Loucy (cell line): ENCODE measurements at regions not wholly inside any gene's neighbourhood (a gene's known extent, or its start where the extent isn't known, plus 50 kb on each side); places are given as distances from the start of the nearest gene placed in this dataset.

ENCODE experiments used
- H2AFZ ChIP-seq: fragments of 200-600 bp; sonication (generic); 2 replicates; pipeline ENCODE4 v1.6.0; 2016; ENCODE audit warnings: antibody characterized with exemption, mild to moderate bottlenecking, low read length, moderate library complexity
- H3F3A ChIP-seq: fragments of 200-600 bp; 2 replicates; pipeline ENCODE4 v1.6.0; 2016; ENCODE audit warnings: antibody characterized with exemption, low read depth, mild to moderate bottlenecking
- H3K27me3 ChIP-seq: fragments of 200-600 bp; sonication (generic); 2 replicates; pipeline ENCODE4 v1.6.1; 2014; ENCODE audit warnings: low read length, mild to moderate bottlenecking; ENCODE audit not compliant: insufficient read depth, poor library complexity, severe bottlenecking
- H3K36me3 ChIP-seq: fragments of 200-600 bp; sonication (generic); 2 replicates; pipeline ENCODE4 v1.6.1; 2016; ENCODE audit warnings: low read length; ENCODE audit not compliant: insufficient read depth
- H3K4me1 ChIP-seq: fragments of 200-600 bp; sonication (generic); 2 replicates; pipeline ENCODE4 v1.5.1; 2014; ENCODE audit warnings: low read length, mild to moderate bottlenecking; ENCODE audit not compliant: insufficient read depth, poor library complexity, severe bottlenecking
- H3K4me2 ChIP-seq: fragments of 200-600 bp; sonication (generic); 2 replicates; pipeline ENCODE4 v1.6.0; 2014; ENCODE audit warnings: antibody characterized with exemption, low read length, low read depth, mild to moderate bottlenecking; ENCODE audit not compliant: poor library complexity, severe bottlenecking
- H3K4me3 ChIP-seq: fragments of 200-600 bp; sonication (generic); 2 replicates; pipeline ENCODE4 v1.5.1; 2014; ENCODE audit warnings: low read length, mild to moderate bottlenecking, mixed read lengths; ENCODE audit not compliant: poor library complexity, severe bottlenecking
- H3K79me2 ChIP-seq: fragments of 200-600 bp; sonication (generic); 2 replicates; pipeline ENCODE4 v1.6.1; 2014; ENCODE audit warnings: low read length; ENCODE audit not compliant: insufficient read depth
- H3K9ac ChIP-seq: fragments of 200-600 bp; sonication (generic); 2 replicates; pipeline ENCODE4 v1.6.0; 2014; ENCODE audit warnings: mild to moderate bottlenecking, low read depth, low read length, moderate library complexity; ENCODE audit not compliant: poor library complexity, severe bottlenecking
- H3K9me2 ChIP-seq: fragments of 200-600 bp; sonication (generic); replicated peaks from 2 replicates; pipeline ENCODE4 v1.6.1; 2016; ENCODE audit warnings: low read depth, low read length, mixed read lengths
- H3K9me3 ChIP-seq: fragments of 200-600 bp; sonication (generic); 2 replicates; pipeline ENCODE4 v1.6.1; 2014; ENCODE audit warnings: mild to moderate bottlenecking, antibody characterized with exemption, low read length, low read depth; ENCODE audit not compliant: insufficient read depth
- H4K20me1 ChIP-seq: fragments of 200-600 bp; sonication (generic); 2 replicates; pipeline ENCODE4 v1.6.0; 2014; ENCODE audit warnings: antibody characterized with exemption, low read length, mild to moderate bottlenecking; ENCODE audit not compliant: insufficient read depth, poor library complexity, severe bottlenecking
- EZH2phosphoT487 ChIP-seq: fragments of 200-600 bp; IDR thresholded peaks from 2 replicates; pipeline ENCODE4 v1.6.1; 2018; ENCODE audit warnings: antibody characterized with exemption, mild to moderate bottlenecking, moderate library complexity, borderline replicate concordance
- TF ChIP-seq, protein P1 (sequence below): fragments of 200-600 bp; sonication (generic); conservative IDR thresholded peaks from 2 replicates; pipeline ENCODE4 v1.5.1; 2014; ENCODE audit warnings: mild to moderate bottlenecking, antibody characterized with exemption, low read length

DNA sequence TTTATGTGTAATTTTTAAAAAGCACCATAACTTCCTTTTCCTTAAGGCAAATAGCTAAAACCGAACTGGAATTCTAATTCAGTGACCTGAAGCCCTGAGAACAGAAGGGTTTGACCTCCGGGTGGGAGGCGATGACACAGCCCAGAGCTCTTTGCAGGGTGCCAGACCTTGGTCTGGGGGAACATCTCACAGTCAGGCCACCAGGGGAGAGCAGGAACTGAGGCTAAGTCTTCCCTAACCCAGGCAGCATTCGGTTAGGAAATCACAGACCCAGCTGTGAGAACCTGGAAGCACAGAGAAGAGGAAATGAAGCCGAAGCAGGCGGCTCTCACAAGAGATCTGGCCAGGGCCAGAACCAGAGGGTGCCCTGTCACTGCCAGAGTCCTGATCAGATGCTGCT lies 444.8 kb downstream of the TTLL7 start:
- Histone ChIP-seq H3K4me2 (no peak overlapping the region), H3K9me2 (no peaks in the 10 kb centered on the region), H3K9ac (no peak overlapping the region), H3K4me1 (no peaks in the 10 kb centered on the region), H3K27me3 (no peaks in the 10 kb centered on the region), H3F3A (no peaks in the 10 kb centered on the region), H3K9me3 (no peaks in the 10 kb centered on the region), H3K4me3 (no peak overlapping the region), H3K79me2 (no peaks in the 10 kb centered on the region), H2AFZ (no peak overlapping the region), H4K20me1 (no peaks in the 10 kb centered on the region), H3K36me3 (no peaks in the 10 kb centered on the region)
- TF ChIP-seq, protein P1, sequence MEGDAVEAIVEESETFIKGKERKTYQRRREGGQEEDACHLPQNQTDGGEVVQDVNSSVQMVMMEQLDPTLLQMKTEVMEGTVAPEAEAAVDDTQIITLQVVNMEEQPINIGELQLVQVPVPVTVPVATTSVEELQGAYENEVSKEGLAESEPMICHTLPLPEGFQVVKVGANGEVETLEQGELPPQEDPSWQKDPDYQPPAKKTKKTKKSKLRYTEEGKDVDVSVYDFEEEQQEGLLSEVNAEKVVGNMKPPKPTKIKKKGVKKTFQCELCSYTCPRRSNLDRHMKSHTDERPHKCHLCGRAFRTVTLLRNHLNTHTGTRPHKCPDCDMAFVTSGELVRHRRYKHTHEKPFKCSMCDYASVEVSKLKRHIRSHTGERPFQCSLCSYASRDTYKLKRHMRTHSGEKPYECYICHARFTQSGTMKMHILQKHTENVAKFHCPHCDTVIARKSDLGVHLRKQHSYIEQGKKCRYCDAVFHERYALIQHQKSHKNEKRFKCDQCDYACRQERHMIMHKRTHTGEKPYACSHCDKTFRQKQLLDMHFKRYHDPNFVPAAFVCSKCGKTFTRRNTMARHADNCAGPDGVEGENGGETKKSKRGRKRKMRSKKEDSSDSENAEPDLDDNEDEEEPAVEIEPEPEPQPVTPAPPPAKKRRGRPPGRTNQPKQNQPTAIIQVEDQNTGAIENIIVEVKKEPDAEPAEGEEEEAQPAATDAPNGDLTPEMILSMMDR, result no peak
- no peak for TF ChIP-seq EZH2phosphoT487

- Histone ChIP-seq H3K4me2 (no peak overlapping the region), H3K4me3 (no peak overlapping the region), H3K36me3 (no peaks in the 10 kb centered on the region), H3K9ac (no peak overlapping the region), H3K9me3 (no peaks in the 10 kb centered on the region), H3K27me3 (no peaks in the 10 kb centered on the region), H4K20me1 (no peaks in the 10 kb centered on the region), H3K4me1 (no peaks in the 10 kb centered on the region), H3K79me2 (no peaks in the 10 kb centered on the region), H3F3A (no peaks in the 10 kb centered on the region), H2AFZ (no peak overlapping the region), H3K9me2 (no peaks in the 10 kb centered on the region)
- TF ChIP-seq, protein P1, result no peak
- TF ChIP-seq EZH2phosphoT487, result no peak
Observed at GRCh38 chr1:83552820-83553219, 446.1 kb downstream of the TTLL7 start.

DNA sequence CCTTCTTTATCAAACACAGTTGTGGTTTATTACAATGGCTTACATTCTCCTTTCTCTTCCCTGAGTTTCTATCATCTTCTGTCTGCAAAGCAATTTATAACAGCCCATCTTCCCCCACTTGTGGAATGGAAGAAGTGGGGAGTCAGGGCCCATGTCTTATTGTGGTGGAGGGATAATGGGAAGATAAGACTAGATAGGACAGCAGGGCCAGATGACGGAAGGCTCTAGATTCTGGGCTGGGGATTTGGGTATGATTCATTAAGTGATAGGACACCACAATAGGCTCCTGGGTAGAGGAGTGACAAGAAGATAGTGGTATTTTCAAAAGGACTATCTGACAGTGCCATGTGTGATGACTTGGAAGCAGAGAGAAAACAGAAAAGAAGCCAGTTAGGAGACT lies 450.6 kb downstream of the TTLL7 start:
- no peak for TF ChIP-seq EZH2phosphoT487
- TF ChIP-seq, protein P1, result no peak
- no peak overlapping the region for H3K4me2 ChIP-seq
- no peaks in the 10 kb centered on the region for H3K79me2 ChIP-seq

More for the DNA sequence above, 450.6 kb downstream of the TTLL7 start:
- no peaks in the 10 kb centered on the region for H4K20me1 ChIP-seq
- no peak overlapping the region for H2AFZ ChIP-seq
- H3F3A ChIP-seq, result no peaks in the 10 kb centered on the region
- no peak overlapping the region for H3K4me3 ChIP-seq
- no peaks in the 10 kb centered on the region for H3K4me1 ChIP-seq
- no peaks in the 10 kb centered on the region for H3K9me3 ChIP-seq
- no peaks in the 10 kb centered on the region for H3K27me3 ChIP-seq
- no peak overlapping the region for H3K9ac ChIP-seq
- no peaks in the 10 kb centered on the region for H3K36me3 ChIP-seq
- no peaks in the 10 kb centered on the region for H3K9me2 ChIP-seq
